OCI-LY3 (cell line): ENCODE measurements at regions not wholly inside any gene's neighbourhood (a gene's known extent, or its start where the extent isn't known, plus 50 kb on each side); places are given as distances from the start of the nearest gene placed in this dataset.
"Not testable (repeated sequence)": the region's sequence is repeated elsewhere in the genome, so short reads cannot be mapped to it uniquely, and the experiment has no call there.

ENCODE experiments used
- H2AFZ ChIP-seq: fragments of 200-600, 300-600 bp; shearing (Covaris generic); 2 replicates; pipeline ENCODE4 v1.6.0; 2014; ENCODE audit warnings: antibody characterized with exemption, low read depth, low read length
- H3K27ac ChIP-seq: fragments of 200-600, 300-600 bp; sonication (generic); 2 replicates; pipeline ENCODE4 v1.5.1; 2014; ENCODE audit warnings: mild to moderate bottlenecking, low read length, moderate library complexity, mixed read lengths
- H3K27me3 ChIP-seq: fragments of 200-600, 300-600 bp; sonication (generic); 2 replicates; pipeline ENCODE4 v1.6.1; 2014; ENCODE audit warnings: low read depth, low read length, mixed read lengths
- H3K36me3 ChIP-seq: fragments of 200-600, 300-600 bp; sonication (generic); replicated peaks from 2 replicates; pipeline ENCODE3; 2014; ENCODE audit warnings: low read depth, low read length, mixed read lengths
- H3K4me1 ChIP-seq: fragments of 300-600, 200-600 bp; sonication (generic); 2 replicates; pipeline ENCODE4 v1.6.1; 2014; ENCODE audit warnings: low read length, mixed read lengths
- H3K4me2 ChIP-seq: fragments of 200-600, 300-600 bp; sonication (generic); 2 replicates; pipeline ENCODE4 v1.6.1; 2014; ENCODE audit warnings: low read length, mixed read lengths
- H3K4me3 ChIP-seq: fragments of 300-600, 200-600 bp; sonication (generic); 2 replicates; pipeline ENCODE4 v1.5.1; 2014; ENCODE audit warnings: antibody characterized with exemption, mild to moderate bottlenecking, low read length, moderate library complexity
- H3K79me2 ChIP-seq: fragments of 300-600, 200-600 bp; shearing (Covaris generic); 2 replicates; pipeline ENCODE4 v1.6.1; 2014; ENCODE audit warnings: mild to moderate bottlenecking, low read length, mixed read lengths
- H3K9ac ChIP-seq: fragments of 300-600, 200-600 bp; shearing (Covaris generic); 2 replicates; pipeline ENCODE4 v1.6.0; 2014; ENCODE audit warnings: mild to moderate bottlenecking, low read length, moderate library complexity
- H3K9me3 ChIP-seq: fragments of 200-600, 300-600 bp; shearing (Covaris generic); 2 replicates; pipeline ENCODE4 v1.6.1; 2014; ENCODE audit warnings: low read length, mixed read lengths; ENCODE audit not compliant: insufficient read depth
- H4K20me1 ChIP-seq: fragments of 200-600, 300-600 bp; sonication (generic); 2 replicates; pipeline ENCODE4 v1.6.1; 2016; ENCODE audit warnings: low read length, mixed read lengths; ENCODE audit not compliant: insufficient read depth
- CTCF ChIP-seq: fragments of 200-600, 300-600 bp; sonication (generic); IDR thresholded peaks from 2 replicates; pipeline ENCODE4 v1.5.1; 2014; ENCODE audit warnings: antibody characterized with exemption, low read length, low read depth
- EZH2phosphoT487 ChIP-seq: fragments of 200-600 bp; shearing (Covaris generic); IDR thresholded peaks from 2 replicates; pipeline ENCODE4 v1.6.1; 2018; ENCODE audit warnings: antibody characterized with exemption, mixed run types, low read depth

DNA sequence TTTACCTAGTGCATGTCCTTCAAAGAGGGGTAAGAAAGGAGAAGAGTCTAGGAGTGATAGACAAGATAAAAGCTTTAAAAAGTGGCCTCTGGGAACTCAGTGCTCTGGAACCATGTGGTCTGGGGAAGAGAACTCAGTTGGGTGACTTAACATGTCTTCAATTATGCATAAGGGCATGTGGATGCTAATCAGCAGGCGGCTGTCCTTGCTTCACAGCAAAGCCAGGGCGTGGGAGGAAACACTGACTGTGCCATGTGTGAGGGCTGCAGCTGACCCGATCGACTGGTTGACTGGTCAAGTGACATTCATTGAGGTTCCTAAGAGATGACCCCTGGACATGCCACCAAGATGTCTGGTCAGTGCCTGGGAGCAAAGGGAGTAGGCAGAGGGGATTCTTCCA, 1053.8 kb downstream of the BCL11B start:
- H3K79me2 ChIP-seq, result no peaks in the 10 kb centered on the region
- H2AFZ ChIP-seq, result no peak overlapping the region
- H3K27me3 ChIP-seq, result no peaks in the 10 kb centered on the region
- no peak overlapping the region for H3K27ac ChIP-seq
- H3K4me1 ChIP-seq, result no peaks in the 10 kb centered on the region; the same call in 1 of the 2 replicates
- TF ChIP-seq EZH2phosphoT487, result no peak
- TF ChIP-seq CTCF, result no peak
- H3K9ac ChIP-seq, result no peak overlapping the region
- no peak overlapping the region for H3K4me2 ChIP-seq
- H3K4me3 ChIP-seq, result no peak overlapping the region
- no peaks in the 10 kb centered on the region for H3K9me3 ChIP-seq
- H4K20me1 ChIP-seq, result no peaks in the 10 kb centered on the region
- no peaks in the 10 kb centered on the region for H3K36me3 ChIP-seq

GRCh38 chr14:98219638-98220037, 1052.4 kb downstream of the BCL11B start:
- Histone ChIP-seq H3K9ac (no peak overlapping the region), H3K27ac (no peak overlapping the region), H3K27me3 (no peaks in the 10 kb centered on the region), H3K4me3 (no peak overlapping the region), H2AFZ (no peak overlapping the region), H3K4me2 (no peak overlapping the region), H3K79me2 (no peaks in the 10 kb centered on the region), H3K36me3 (no peaks in the 10 kb centered on the region), H3K4me1 (no peaks in the 10 kb centered on the region), H3K9me3 (no peaks in the 10 kb centered on the region), H4K20me1 (no peaks in the 10 kb centered on the region)
- TF ChIP-seq CTCF, result no peak
- no peak for TF ChIP-seq EZH2phosphoT487

GRCh38 chr14:98223106-98223505, 1048.9 kb downstream of the BCL11B start:
- Histone ChIP-seq H3K9me3 (no peaks in the 10 kb centered on the region), H3K4me2 (no peak overlapping the region), H3K36me3 (peaks cover 8% of the 10 kb centered on the region), H3K27me3 (no peaks in the 10 kb centered on the region), H3K9ac (no peak overlapping the region), H3K4me1 (peaks cover 18% of the 10 kb centered on the region), H3K79me2 (no peaks in the 10 kb centered on the region), H3K4me3 (no peak overlapping the region), H4K20me1 (no peaks in the 10 kb centered on the region), H3K27ac (no peak overlapping the region), H2AFZ (no peak overlapping the region)
- TF ChIP-seq EZH2phosphoT487 (no peak), CTCF (no peak)

DNA sequence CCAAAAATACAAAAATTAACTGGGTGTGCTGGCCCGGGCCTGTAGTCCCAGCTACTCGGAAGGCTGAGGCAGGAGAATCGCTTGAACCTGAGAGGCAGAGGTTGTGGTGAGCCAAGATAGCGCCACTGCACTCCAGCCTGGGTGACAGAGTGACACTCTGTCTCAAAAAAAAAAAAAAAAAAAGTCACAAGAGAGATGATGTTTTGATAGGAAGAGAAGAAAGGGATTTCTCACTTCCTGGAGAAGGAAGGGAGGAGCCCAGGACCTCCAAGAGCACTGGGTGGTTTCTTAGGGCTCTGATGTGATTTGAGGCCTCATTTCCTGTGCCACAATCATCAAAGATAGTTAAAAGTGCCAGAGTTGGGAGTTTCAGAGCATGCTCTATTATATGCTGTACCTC, 1048.3 kb downstream of the BCL11B start:
- not testable (repeated sequence) for H3K27me3 ChIP-seq, H3K9ac ChIP-seq, H3K36me3 ChIP-seq, H3K27ac ChIP-seq, H3K4me3 ChIP-seq, H4K20me1 ChIP-seq, H3K4me2 ChIP-seq, H3K9me3 ChIP-seq, H3K79me2 ChIP-seq, H2AFZ ChIP-seq
- H3K4me1 ChIP-seq, result peaks cover 24% of the 10 kb centered on the region

GRCh38 chr14:98226411-98226810, 1045.6 kb downstream of the BCL11B start:
- H3K4me2 ChIP-seq, result no peak overlapping the region
- peaks cover 29% of the 10 kb centered on the region for H3K4me1 ChIP-seq
- H3K27me3 ChIP-seq, result no peaks in the 10 kb centered on the region
- no peaks in the 10 kb centered on the region for H3K79me2 ChIP-seq
- no peaks in the 10 kb centered on the region for H3K9me3 ChIP-seq
- no peaks in the 10 kb centered on the region for H4K20me1 ChIP-seq
- H2AFZ ChIP-seq, result peak overlapping the region; percentile 42; the same call in 1 of the 2 replicates
- TF ChIP-seq CTCF, result no peak
- TF ChIP-seq EZH2phosphoT487, result no peak
- H3K4me3 ChIP-seq, result no peak overlapping the region
- peaks cover 8% of the 10 kb centered on the region for H3K36me3 ChIP-seq
- peak overlapping the region; percentile 84 for H3K27ac ChIP-seq
- H3K9ac ChIP-seq, result 0 out of 2 replicates have a peak overlapping the region, but pooled peaks have one; percentile 15
